ENCODE measurements at regions not wholly inside any gene's neighbourhood (a gene's known extent, or its start where the extent isn't known, plus 50 kb on each side); places are given as distances from the start of the nearest gene placed in this dataset.

DNA sequence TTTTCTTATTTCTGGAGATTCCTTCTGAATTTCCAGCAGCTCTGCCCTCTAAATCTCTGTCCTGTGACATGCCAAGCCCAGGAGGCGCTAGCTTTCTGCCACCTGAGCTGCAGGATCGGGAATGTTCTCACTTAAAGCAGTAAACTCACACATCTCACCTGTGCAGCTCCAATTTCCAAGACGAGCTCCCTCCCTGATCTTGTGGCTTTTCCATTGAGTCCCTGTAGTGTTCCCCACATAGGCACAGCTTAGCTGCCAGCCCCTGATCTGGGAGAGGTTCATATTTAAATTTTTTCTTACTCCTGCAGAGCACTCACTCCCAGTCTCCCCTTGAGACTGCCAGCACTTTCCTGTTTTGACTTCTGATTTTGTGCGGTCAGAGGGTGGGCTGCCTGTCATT, 479.3 kb downstream of the GLRX3 start:
- no peak overlapping the region for H3K4me3 ChIP-seq
- TF ChIP-seq EZH2phosphoT487 (IDR thresholded peaks at IDR 0.05; ENCODE audit: insufficient read depth, low read depth) (no peak), EZH2 (IDR thresholded peaks at IDR 0.05; ENCODE audit: insufficient read depth, poor library complexity, severe bottlenecking) (no peak)
- DNase-seq, result no peak
- H4K20me1 ChIP-seq (ENCODE audit: insufficient read depth), result no peaks in the 10 kb centered on the region
- H3K9me2 ChIP-seq (ENCODE audit: insufficient read depth), result no peaks in the 10 kb centered on the region
- H3K9me3 ChIP-seq (ENCODE audit: low read depth), result peaks cover 5% of the 10 kb centered on the region
- in situ Hi-C loops (cut with MboI), result no loop called here
- H3K79me2 ChIP-seq (ENCODE audit: insufficient read depth), result no peaks in the 10 kb centered on the region
- WGBS, 2 experiments (ENCODE audit: low coverage in 1 of 2, low lambda C conversion rate in 2 of 2, missing lambda C conversion rate in 2 of 2), result 5 to 10% methylated on average over 4 of the region's 4 CpGs
- no peak overlapping the region for H2AFZ ChIP-seq
- no peak overlapping the region for H3K27ac ChIP-seq
- H3K36me3 ChIP-seq (ENCODE audit: low read depth), result no peaks in the 10 kb centered on the region
- no peak overlapping the region for H3K9ac ChIP-seq
- no peaks in the 10 kb centered on the region for H3F3A ChIP-seq (ENCODE audit: insufficient read depth)
- H3K4me1 ChIP-seq (ENCODE audit: insufficient read depth), result no peaks in the 10 kb centered on the region
- H3K27me3 ChIP-seq (replicated peaks; ENCODE audit: insufficient read depth), result no peaks in the 10 kb centered on the region
- H3K4me2 ChIP-seq (ENCODE audit: unreplicated experiment), result no peak overlapping the region

DNA sequence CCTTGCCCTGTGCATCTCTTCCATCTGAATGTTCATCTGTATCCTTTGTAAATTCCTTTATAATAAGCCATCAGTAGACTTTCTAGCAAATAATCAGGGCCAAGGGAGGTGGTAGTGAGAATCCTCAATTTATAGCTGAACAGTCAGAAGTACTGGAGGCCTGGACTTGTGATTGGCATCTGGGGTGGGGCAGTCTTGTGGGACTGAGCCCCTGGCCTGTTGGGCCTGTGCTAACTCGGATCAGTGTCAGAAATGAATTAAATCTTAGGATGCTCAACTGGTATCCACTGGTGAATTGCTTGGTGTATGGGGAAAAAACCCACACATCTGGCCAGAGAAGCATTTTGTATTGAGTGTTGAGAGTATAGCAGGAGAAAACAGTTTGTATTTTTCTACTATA, 481.8 kb downstream of the GLRX3 start:
- WGBS, 2 experiments (ENCODE audit: low coverage in 1 of 2, low lambda C conversion rate in 2 of 2, missing lambda C conversion rate in 2 of 2), result 5 to 12% methylated on average over 1 of the region's 1 CpG
- H3K9me2 ChIP-seq (ENCODE audit: insufficient read depth), result no peaks in the 10 kb centered on the region

DNA sequence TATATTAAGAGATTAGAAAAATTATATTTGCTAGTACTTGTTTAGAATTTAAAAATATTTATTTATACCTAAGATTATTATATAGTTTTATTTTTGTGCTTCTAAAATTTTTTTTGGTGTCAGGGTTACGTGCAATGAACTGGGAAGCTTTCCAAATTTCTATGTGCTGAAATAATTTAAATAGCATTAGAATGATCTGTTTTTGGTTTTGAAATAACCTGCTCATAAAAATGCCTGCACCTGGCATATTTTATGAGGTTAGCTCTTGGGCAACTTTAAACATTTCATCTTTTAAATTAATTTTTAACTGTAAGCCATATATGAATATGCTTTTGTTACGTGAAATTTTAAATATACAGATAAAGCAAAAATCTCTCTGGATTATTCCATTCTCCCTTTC, 482.5 kb downstream of the GLRX3 start:
- no peak for DNase-seq
- no peaks in the 10 kb centered on the region for H3K4me1 ChIP-seq (ENCODE audit: insufficient read depth)
- 14 to 27% methylated on average over 2 of the region's 2 CpGs for WGBS, 2 experiments (ENCODE audit: low coverage in 1 of 2, low lambda C conversion rate in 2 of 2, missing lambda C conversion rate in 2 of 2)
- in situ Hi-C loops (cut with MboI), result no loop called here
- H3K27me3 ChIP-seq (replicated peaks; ENCODE audit: insufficient read depth), result no peaks in the 10 kb centered on the region
- H3K9me2 ChIP-seq (ENCODE audit: insufficient read depth), result no peaks in the 10 kb centered on the region
- H3K4me2 ChIP-seq (ENCODE audit: unreplicated experiment), result no peak overlapping the region
- no peaks in the 10 kb centered on the region for H3K9me3 ChIP-seq (ENCODE audit: low read depth)
- no peaks in the 10 kb centered on the region for H3K36me3 ChIP-seq (ENCODE audit: low read depth)
- H3K79me2 ChIP-seq (ENCODE audit: insufficient read depth), result no peaks in the 10 kb centered on the region
- H4K20me1 ChIP-seq (ENCODE audit: insufficient read depth), result no peaks in the 10 kb centered on the region
- H3K9ac ChIP-seq, result no peak overlapping the region
- H3K27ac ChIP-seq, result no peak overlapping the region
- TF ChIP-seq EZH2 (IDR thresholded peaks at IDR 0.05; ENCODE audit: insufficient read depth, poor library complexity, severe bottlenecking) (no peak), EZH2phosphoT487 (IDR thresholded peaks at IDR 0.05; ENCODE audit: insufficient read depth, low read depth) (no peak)
- no peaks in the 10 kb centered on the region for H3F3A ChIP-seq (ENCODE audit: insufficient read depth)
- no peak overlapping the region for H3K4me3 ChIP-seq
- no peak overlapping the region for H2AFZ ChIP-seq

More for the DNA sequence above, 481.8 kb downstream of the GLRX3 start:
- Histone ChIP-seq H3F3A (ENCODE audit: insufficient read depth) (no peaks in the 10 kb centered on the region), H3K36me3 (ENCODE audit: low read depth) (no peaks in the 10 kb centered on the region), H3K79me2 (ENCODE audit: insufficient read depth) (no peaks in the 10 kb centered on the region), H4K20me1 (ENCODE audit: insufficient read depth) (no peaks in the 10 kb centered on the region), H3K9me3 (ENCODE audit: low read depth) (no peaks in the 10 kb centered on the region), H3K4me2 (ENCODE audit: unreplicated experiment) (no peak overlapping the region), H3K4me3 (no peak overlapping the region), H3K4me1 (ENCODE audit: insufficient read depth) (no peaks in the 10 kb centered on the region), H3K9ac (no peak overlapping the region), H3K27ac (no peak overlapping the region), H2AFZ (no peak overlapping the region), H3K27me3 (replicated peaks; ENCODE audit: insufficient read depth) (no peaks in the 10 kb centered on the region)
- in situ Hi-C loops (cut with MboI), result no loop called here
- DNase-seq, result no peak
- no peak for TF ChIP-seq EZH2phosphoT487 (IDR thresholded peaks at IDR 0.05; ENCODE audit: insufficient read depth, low read depth)
- TF ChIP-seq EZH2 (IDR thresholded peaks at IDR 0.05; ENCODE audit: insufficient read depth, poor library complexity, severe bottlenecking), result no peak

DNA sequence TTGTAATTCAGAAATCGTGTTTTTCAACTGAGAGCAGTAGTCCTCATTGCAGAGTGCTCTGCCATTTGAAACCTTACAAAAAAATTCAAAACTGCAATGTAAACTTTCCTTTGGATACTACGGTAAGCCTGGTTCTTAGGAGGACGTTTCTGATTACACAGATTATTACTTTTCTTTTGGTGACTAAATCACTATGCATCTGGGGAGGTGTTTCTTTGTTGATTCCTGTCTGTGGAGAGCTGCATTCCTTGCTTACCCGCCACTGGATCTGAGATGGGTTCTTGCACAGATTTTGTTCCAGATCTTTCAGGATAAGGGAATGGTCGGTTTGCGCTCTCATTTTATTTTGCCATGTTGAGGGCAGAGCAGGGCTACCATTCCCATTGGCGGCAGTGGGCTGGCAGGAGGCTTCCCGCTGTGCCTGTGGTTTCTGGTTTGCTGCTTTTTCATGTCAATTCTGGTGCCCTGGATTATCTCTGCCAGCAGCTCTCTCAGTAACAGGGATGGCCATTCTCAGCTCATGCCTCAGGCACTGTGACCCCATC, 485.1 kb downstream of the GLRX3 start:
- WGBS, 2 experiments (ENCODE audit: low coverage in 1 of 2, low lambda C conversion rate in 2 of 2, missing lambda C conversion rate in 2 of 2), result 9 to 11% methylated on average over 8 of the region's 8 CpGs
- no peak for TF ChIP-seq EZH2 (IDR thresholded peaks at IDR 0.05; ENCODE audit: insufficient read depth, poor library complexity, severe bottlenecking)
- TF ChIP-seq EZH2phosphoT487 (IDR thresholded peaks at IDR 0.05; ENCODE audit: insufficient read depth, low read depth), result no peak
- no peaks in the 10 kb centered on the region for H3K9me3 ChIP-seq (ENCODE audit: low read depth)

More for the DNA sequence above, 485.1 kb downstream of the GLRX3 start:
- Histone ChIP-seq H3K9me2 (ENCODE audit: insufficient read depth) (no peaks in the 10 kb centered on the region), H3K27me3 (replicated peaks; ENCODE audit: insufficient read depth) (no peaks in the 10 kb centered on the region), H3K4me1 (ENCODE audit: insufficient read depth) (no peaks in the 10 kb centered on the region), H3K4me2 (ENCODE audit: unreplicated experiment) (no peak overlapping the region), H3K9ac (no peak overlapping the region), H2AFZ (no peak overlapping the region), H3K27ac (no peak overlapping the region), H3K4me3 (no peak overlapping the region), H3F3A (ENCODE audit: insufficient read depth) (no peaks in the 10 kb centered on the region), H3K79me2 (ENCODE audit: insufficient read depth) (no peaks in the 10 kb centered on the region), H4K20me1 (ENCODE audit: insufficient read depth) (no peaks in the 10 kb centered on the region), H3K36me3 (ENCODE audit: low read depth) (no peaks in the 10 kb centered on the region)
- DNase-seq, result no peak
- in situ Hi-C loops (cut with MboI), result no loop called here

Measured in GM23248 (cell line).